ENCODE measurements at regions not wholly inside any gene's neighbourhood (a gene's known extent, or its start where the extent isn't known, plus 50 kb on each side); places are given as distances from the start of the nearest gene placed in this dataset.

DNA sequence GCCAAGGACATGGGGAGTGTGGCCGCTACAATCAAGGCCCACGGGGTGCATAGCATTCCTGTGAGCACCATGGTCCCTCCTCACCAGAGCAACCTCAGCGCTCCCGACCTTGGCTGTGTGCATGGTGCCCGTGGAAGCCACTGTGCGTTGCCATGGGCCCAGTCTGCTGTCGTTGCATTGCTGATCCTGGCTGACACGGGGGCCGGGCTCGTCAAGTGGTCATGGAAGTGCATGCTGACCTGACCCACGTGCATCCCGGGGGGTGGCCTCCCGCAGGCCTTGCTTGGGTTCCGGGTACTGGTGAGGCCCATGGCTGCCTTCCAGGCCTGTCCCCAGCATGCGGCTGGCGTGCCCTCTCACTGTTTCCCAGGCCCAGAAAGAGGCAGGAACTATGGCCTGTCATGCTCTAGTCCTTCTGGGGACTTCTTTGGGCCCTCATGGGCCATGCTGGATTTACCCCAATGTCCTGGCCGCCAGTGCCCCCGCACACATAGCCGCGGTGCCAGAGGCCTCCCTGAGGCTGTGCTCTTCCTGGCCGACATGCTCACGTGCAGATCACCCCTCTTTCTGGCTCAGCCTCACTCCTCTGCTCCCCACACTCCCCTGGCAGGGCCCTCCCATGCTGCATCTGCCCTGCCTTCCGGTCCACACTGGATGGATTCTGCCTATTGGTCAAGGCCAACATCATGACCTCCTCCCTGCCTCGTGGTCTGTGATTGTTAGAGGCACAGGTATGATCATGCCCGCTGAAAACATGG is 1258.0 kb downstream of the BRD1 start:
- H3K4me3 ChIP-seq (ENCODE audit: low read length): no peak overlapping the region
- peaks cover 11% of the 10 kb centered on the region for H3K27me3 ChIP-seq (ENCODE audit: insufficient read depth, low read length)
- H3K9me3 ChIP-seq (ENCODE audit: low read depth, low read length): no peaks in the 10 kb centered on the region
- H3K4me1 ChIP-seq (ENCODE audit: insufficient read depth, low read length): no peaks in the 10 kb centered on the region

DNA sequence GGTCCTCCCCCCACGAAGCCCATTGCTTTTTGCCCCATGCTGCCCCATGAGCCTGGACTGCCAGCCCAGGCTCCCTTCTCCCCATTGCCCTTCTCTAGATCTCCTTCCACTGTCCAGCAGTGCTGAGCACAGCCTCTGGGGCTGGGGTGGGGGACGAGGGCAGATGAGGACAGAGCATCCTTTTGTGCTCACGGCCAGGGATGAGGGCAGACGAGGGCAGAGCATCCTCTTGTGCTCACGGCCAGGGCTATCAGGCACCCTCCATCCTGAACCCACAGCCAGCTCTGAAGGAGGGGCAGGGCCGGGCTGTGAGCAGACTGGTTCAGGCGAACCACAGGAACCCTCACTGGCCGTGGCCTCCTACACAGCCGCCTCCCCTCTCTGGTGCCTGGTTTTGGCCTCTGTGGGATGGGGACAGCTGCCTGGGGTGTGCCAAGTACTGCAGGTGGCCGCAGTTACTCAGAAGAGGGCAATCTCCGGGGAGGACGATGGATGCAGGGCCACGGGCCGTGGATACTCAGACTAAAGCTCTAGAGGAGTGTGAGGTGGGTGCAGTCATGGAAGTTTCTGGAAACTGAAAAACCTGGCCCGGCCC is 1258.8 kb downstream of the BRD1 start:
- Histone ChIP-seq H3K27me3 (ENCODE audit: insufficient read depth, low read length) (peaks cover 5% of the 10 kb centered on the region), H3K4me1 (ENCODE audit: insufficient read depth, low read length) (no peaks in the 10 kb centered on the region), H3K4me3 (ENCODE audit: low read length) (no peak overlapping the region)

DNA sequence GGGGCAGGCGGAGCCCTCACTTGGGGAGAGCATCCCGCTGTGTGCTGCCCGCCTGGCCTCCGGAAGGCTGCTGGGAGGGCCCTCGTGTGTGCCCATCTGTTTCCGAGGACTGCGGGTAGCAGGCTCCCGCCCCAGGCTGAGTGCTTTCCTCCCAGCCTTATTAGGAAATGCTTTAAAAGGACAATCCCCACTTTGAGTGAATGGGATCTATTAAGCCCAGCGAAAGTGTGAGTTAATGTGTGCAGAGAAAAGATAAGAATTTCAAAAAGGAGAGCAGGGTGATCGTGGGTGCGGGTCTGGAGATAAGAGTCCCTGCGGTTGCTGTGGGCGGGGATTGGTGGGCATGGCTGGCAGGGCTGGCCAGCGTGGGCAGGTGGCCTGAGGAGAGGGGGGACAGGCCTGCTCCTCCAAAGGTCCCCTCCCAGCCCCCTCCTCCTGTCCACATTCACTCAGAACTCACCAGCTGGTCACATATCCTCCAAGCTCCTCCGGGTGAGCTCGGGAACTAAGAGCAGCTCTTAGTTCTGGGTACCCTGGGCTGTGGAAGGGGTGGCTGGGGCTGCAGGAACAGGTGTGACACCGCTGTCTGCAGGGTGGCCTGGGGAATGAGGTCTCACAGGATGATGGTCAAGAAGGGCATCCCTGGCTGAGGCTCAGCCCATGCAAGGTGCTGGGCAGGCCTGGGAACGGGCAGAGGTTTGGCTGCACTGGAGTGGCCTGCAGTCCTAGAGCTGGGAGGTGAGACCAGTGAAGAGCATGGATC is 1260.3 kb downstream of the BRD1 start:
- H3K4me1 ChIP-seq (ENCODE audit: insufficient read depth, low read length): no peaks in the 10 kb centered on the region
- H3K9me3 ChIP-seq (ENCODE audit: low read depth, low read length): no peaks in the 10 kb centered on the region
- H3K4me3 ChIP-seq (ENCODE audit: low read length): no peak overlapping the region
- no peaks in the 10 kb centered on the region for H3K27me3 ChIP-seq (ENCODE audit: insufficient read depth, low read length)

More for the DNA sequence above, 1258.8 kb downstream of the BRD1 start:
- no peaks in the 10 kb centered on the region for H3K9me3 ChIP-seq (ENCODE audit: low read depth, low read length)

DNA sequence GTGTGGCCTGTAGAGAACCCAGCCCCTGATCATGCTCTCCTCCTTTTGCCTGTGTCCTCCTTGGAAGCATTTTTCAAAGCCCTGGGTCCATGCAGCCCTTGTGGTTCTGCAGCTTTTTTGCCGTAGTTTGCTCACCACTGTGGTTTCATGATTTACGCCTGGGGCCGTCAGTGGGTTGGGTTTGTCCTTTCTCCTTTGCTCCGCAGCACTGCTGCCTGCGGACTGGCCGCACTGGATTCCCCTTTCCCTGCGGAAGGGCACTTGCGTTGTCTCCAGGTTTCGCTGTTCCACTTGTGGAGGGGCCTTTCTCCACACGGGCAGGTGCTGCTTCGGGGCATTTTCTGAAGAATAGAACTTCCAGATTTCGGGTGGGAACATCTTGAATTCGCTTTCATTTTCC is 1260.9 kb downstream of the BRD1 start:
- H3K4me1 ChIP-seq (ENCODE audit: insufficient read depth, low read length): no peaks in the 10 kb centered on the region
- H3K27me3 ChIP-seq (ENCODE audit: insufficient read depth, low read length): no peaks in the 10 kb centered on the region
- H3K4me3 ChIP-seq (ENCODE audit: low read length): no peak overlapping the region
- H3K9me3 ChIP-seq (ENCODE audit: low read depth, low read length): no peaks in the 10 kb centered on the region

DNA sequence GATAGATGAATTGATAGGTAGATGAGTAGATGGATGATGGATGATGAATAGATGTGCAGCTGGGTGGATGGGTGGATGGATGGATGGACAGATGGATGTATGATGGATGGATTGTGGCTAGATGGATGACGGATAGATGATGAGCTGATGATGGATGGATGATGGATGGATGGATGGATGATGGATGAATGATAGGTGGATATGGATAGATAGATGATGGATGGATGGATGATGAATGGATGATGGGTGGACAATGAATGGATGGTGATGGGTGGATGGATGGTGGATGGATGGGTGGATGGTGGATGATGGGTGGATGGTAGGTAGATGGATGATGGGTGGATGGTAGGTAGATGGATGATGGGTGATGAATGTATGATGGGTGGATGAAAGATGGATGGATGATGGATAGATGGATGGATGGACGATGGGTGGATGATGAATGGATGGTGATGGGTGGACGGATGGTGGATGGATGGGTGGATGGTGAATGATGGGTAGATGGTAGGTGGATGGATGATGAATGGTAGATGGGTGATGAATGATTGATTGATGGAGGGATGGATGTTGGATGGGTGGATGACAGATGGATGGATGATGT is 1261.7 kb downstream of the BRD1 start:
- Histone ChIP-seq H3K9me3 (ENCODE audit: low read depth, low read length) (no peaks in the 10 kb centered on the region), H3K4me3 (ENCODE audit: low read length) (no peak overlapping the region), H3K4me1 (ENCODE audit: insufficient read depth, low read length) (no peaks in the 10 kb centered on the region), H3K27me3 (ENCODE audit: insufficient read depth, low read length) (no peaks in the 10 kb centered on the region)

DNA sequence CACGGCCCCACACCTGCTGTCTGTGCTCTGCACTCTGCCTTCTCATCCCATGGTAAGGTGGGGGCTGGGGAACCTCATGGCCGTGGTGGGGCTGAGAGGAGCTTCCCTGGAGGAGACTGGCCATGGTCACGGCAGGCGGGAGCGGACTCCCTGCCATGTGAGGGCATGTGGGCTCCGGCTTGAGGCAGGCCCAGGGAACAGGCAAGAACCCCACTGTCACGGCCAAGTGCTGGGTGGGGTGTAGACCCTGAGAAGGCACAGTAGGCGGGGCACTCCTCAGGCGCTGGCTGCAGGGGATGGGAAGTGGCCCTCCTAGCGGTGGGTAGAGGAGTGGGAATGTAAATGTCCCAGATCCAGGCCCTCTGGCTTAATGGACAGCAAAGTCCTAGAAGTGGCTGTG is 1262.7 kb downstream of the BRD1 start:
- Histone ChIP-seq H3K27me3 (ENCODE audit: insufficient read depth, low read length) (no peaks in the 10 kb centered on the region), H3K4me3 (ENCODE audit: low read length) (no peak overlapping the region), H3K9me3 (ENCODE audit: low read depth, low read length) (no peaks in the 10 kb centered on the region), H3K4me1 (ENCODE audit: insufficient read depth, low read length) (no peaks in the 10 kb centered on the region)

DNA sequence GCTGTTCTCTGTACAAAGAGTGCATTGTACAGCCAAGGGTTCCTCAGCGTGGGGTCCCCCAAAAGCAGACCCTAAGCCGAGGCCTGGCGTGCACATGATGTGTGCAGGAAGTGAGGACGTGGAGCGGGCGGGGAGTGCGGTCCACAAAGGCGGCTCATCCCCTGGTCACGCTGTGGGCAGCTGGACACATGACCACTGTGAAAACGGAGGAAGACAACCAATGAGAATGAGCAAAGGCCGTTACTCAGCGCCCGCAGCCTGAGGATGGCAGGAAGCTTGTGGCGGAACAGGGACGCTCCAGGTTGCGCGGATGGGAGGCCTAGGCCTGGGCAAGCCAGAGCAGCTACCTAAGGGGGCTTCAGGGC is 1263.7 kb downstream of the BRD1 start:
- Histone ChIP-seq H3K27me3 (ENCODE audit: insufficient read depth, low read length) (no peaks in the 10 kb centered on the region), H3K9me3 (ENCODE audit: low read depth, low read length) (no peaks in the 10 kb centered on the region), H3K4me3 (ENCODE audit: low read length) (no peak overlapping the region)

DNA sequence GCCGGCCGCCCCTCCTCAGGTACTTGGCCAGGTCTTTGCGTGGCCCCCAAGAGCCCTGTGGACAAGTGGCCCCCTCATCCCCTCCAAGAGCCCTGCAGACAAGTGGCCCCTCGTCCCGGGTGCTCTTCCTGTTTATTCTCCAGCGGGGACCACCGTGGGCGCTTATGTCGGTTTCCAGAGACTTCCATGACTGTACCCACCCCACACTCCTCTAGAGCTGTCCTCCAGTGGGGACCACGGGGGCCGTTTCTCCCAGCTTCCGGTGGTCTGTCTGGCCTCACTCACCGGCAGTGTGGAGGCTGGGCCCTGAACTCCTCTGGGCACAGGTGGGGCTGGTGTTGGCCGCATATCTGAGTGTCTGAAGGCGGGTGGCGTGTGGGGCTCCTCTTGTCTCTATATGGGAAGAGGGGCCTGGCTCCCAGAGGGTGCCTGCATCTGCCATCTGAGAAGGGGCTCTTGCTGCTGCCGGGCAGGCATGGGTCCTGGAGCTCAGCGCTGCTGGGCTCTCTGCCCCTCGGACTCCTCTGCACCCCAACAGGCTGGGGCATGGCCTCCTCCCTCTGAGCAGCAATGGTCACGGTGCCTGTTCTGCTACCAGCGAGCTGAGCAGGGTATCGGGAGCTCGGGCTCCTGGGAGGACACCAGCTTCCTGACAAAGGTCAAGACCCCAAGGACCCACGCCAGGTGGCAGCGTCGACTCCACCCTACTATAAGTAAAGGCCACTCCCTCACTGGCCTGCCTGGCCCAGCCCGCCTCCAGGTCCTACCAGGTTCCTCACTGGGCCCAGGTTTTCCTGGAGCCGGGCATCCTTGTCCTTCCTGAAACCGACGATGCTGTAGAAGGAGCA is 1264.3 kb downstream of the BRD1 start:
- Histone ChIP-seq H3K27me3 (ENCODE audit: insufficient read depth, low read length) (no peaks in the 10 kb centered on the region), H3K9me3 (ENCODE audit: low read depth, low read length) (no peaks in the 10 kb centered on the region), H3K4me3 (ENCODE audit: low read length) (no peak overlapping the region), H3K4me1 (ENCODE audit: insufficient read depth, low read length) (no peaks in the 10 kb centered on the region)

More for the DNA sequence above, 1263.7 kb downstream of the BRD1 start:
- H3K4me1 ChIP-seq (ENCODE audit: insufficient read depth, low read length): no peaks in the 10 kb centered on the region

DNA sequence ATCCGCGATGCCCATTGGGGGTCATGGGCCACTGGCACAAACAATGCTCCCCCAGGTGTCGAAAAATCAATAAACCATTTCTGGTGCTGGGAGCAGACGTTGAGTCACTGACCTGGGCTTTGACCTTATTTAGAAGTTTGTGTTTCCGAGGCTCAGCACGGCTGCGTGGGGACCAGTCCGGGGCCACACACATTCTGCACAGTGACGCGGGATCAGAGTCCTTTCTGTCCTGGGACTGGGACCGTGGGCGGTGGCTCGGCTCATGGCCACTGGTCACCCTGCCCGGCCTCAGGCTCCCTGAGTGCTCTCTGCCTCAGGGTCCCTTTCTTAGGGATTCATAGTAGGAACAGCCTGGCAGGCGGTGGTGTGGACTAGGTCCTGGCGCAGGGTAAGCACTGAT is 1266.0 kb downstream of the BRD1 start:
- H3K4me3 ChIP-seq (ENCODE audit: low read length): no peak overlapping the region
- H3K9me3 ChIP-seq (ENCODE audit: low read depth, low read length): no peaks in the 10 kb centered on the region
- no peaks in the 10 kb centered on the region for H3K4me1 ChIP-seq (ENCODE audit: insufficient read depth, low read length)
- H3K27me3 ChIP-seq (ENCODE audit: insufficient read depth, low read length): no peaks in the 10 kb centered on the region

DNA sequence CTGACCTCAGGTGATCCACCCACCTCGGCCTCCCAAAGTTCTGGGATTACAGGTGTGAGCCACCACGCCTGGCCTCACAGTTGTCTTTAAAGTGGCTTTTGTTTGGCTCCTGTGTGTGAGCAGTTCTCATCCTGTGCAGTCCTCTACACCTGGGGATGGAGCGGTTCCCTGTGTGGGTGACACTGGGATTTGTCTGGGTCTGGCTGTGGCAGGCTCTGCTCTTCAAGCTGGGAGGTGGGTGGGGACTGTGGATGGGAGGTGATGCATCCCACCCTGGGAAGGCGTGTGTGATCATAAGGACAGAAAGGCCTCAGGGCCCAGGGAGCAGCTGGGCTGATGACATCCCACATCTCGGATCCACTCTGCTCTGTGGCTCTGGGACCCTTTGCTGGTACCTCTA is 1266.8 kb downstream of the BRD1 start:
- Histone ChIP-seq H3K4me3 (ENCODE audit: low read length) (no peak overlapping the region), H3K9me3 (ENCODE audit: low read depth, low read length) (no peaks in the 10 kb centered on the region), H3K27me3 (ENCODE audit: insufficient read depth, low read length) (no peaks in the 10 kb centered on the region), H3K4me1 (ENCODE audit: insufficient read depth, low read length) (no peaks in the 10 kb centered on the region)

DNA sequence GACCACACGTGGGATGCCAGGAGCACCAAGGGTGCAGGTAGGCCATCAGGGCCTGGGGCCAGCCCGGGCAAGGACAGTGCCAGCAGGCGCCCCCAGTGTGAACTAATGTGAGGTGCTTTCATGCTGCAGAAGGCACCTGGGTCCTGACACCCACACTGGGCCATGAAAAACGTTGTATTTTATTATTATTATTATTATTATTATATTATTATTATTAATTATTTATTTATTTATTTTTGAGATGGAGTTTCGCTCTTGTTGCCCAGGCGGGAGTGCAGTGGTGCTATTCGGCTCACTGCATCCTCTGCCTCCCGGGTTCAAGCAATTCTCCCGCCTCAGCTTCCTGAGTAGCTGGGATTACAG is 1267.3 kb downstream of the BRD1 start:
- Histone ChIP-seq H3K9me3 (ENCODE audit: low read depth, low read length) (no peaks in the 10 kb centered on the region), H3K4me3 (ENCODE audit: low read length) (no peak overlapping the region), H3K4me1 (ENCODE audit: insufficient read depth, low read length) (no peaks in the 10 kb centered on the region), H3K27me3 (ENCODE audit: insufficient read depth, low read length) (no peaks in the 10 kb centered on the region)

DNA sequence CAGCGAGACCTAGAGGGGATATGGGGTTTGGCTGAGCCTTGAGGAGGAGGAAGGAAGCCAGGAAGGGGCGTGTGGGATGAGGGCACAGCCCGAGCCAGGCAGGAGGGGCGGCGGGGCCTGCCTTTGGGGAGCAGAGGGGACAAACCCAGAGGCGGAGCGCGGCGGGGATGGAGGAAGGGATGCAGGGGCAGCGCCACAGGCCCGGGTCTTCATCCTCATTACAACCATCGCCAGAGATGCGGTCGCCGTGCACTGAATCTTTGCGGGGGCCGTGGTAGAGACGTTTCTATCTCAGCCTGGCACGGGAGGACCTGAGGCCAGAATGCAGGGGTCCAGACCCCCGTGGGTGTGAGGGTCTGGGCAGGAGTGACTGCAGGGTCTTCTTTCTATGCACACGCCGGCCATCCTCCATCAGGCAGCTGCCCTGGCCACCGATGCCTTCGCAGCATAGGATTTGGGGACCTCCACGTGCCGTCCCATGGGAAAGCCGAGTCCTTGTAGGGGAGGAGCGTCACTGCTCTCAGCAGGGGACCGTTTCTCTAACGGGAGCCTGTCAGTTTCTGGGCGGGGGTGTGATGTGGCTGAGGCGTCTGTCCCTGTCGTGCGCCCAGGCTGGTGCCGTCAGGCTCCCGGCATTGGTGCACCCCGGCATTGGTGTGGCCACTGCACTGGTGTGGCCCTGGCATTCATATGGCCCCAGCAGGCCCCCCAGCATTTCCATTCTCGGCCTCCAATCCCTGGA is 1267.9 kb downstream of the BRD1 start:
- no peak overlapping the region for H3K4me3 ChIP-seq (ENCODE audit: low read length)

DNA sequence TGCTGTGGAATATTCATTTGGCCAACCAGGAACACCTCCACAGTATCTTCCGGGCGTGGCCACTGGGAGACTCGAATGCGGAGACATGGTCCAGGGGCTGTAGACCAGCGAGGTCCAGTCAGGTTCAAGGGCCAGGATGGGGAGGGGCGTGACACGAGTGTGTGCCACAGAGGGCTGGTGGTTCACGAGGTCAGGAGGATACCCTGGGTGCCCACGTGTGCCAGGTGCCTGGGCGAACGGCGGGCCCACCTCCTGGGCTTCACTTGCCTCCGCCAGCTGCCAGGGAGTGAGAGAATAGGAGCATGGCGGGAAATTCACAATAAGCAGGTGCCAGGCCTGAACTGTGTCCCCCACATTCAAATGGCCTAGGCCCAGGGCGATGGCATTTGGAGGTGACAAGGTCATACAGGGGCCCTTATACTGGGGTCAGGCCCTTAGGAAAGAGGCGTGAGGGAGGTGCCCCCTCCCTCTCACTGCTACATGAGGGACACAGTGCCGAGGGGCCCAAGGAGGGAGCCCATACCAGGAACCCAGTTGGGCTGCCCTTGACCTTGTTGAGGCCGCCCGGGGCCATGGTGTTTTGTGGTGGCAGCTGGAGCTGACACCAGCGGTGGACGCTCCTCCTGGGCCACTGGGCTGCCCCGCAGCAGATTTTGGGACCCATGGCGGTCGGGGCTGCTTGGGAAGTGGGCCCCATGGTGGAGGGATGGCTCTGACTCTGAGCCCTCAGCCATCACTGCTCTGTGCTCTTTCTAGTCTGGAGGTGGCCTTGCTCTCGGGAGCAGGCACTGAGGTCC is 1268.9 kb downstream of the BRD1 start:
- Histone ChIP-seq H3K27me3 (ENCODE audit: insufficient read depth, low read length) (no peaks in the 10 kb centered on the region), H3K4me3 (ENCODE audit: low read length) (no peak overlapping the region), H3K4me1 (ENCODE audit: insufficient read depth, low read length) (no peaks in the 10 kb centered on the region), H3K9me3 (ENCODE audit: low read depth, low read length) (no peaks in the 10 kb centered on the region)

More for the DNA sequence above, 1267.9 kb downstream of the BRD1 start:
- no peaks in the 10 kb centered on the region for H3K9me3 ChIP-seq (ENCODE audit: low read depth, low read length)
- H3K4me1 ChIP-seq (ENCODE audit: insufficient read depth, low read length): no peaks in the 10 kb centered on the region
- H3K27me3 ChIP-seq (ENCODE audit: insufficient read depth, low read length): no peaks in the 10 kb centered on the region

Measured in mononuclear cell (primary cell).